K562 (cell line): ENCODE measurements at regions not wholly inside any gene's neighbourhood (a gene's known extent, or its start where the extent isn't known, plus 50 kb on each side); places are given as distances from the start of the nearest gene placed in this dataset.

Experiments
- ARID1B ChIP-seq: fragments of 450-650 bp; IDR thresholded peaks from 2 replicates; pipeline ENCODE4 v1.6.1; 2016; ENCODE audit warnings: antibody characterized with exemption, mild to moderate bottlenecking, inconsistent platforms
- DDX20 ChIP-seq: fragments of 450-650 bp; IDR thresholded peaks from 2 replicates; pipeline ENCODE4 v1.6.1; 2016; ENCODE audit warnings: missing genetic modification characterization, low read depth, mild to moderate bottlenecking, missing compliant biosample characterization, moderate library complexity
- HDGF ChIP-seq: fragments of 450-650 bp; IDR thresholded peaks from 2 replicates; pipeline ENCODE4 v1.6.1; 2016
- NELFE ChIP-seq: IDR thresholded peaks from 2 replicates; pipeline ENCODE4 v1.6.1; 2011; ENCODE audit warnings: mild to moderate bottlenecking; ENCODE audit not compliant: insufficient read depth, insufficient read length
- RBBP5 ChIP-seq: fragments of 200-600 bp; sonication (generic); IDR thresholded peaks from 2 replicates; pipeline ENCODE4 v1.6.1; 2012; ENCODE audit warnings: borderline replicate concordance, mild to moderate bottlenecking, low read length, control low read depth, inconsistent platforms; ENCODE audit not compliant: insufficient read depth, poor library complexity, severe bottlenecking
- ZKSCAN8 ChIP-seq: fragments of 200-800 bp; sonication (Bioruptor generic); IDR thresholded peaks from 2 replicates; pipeline ENCODE4 v1.6.1; 2016; ENCODE audit warnings: missing genetic modification characterization, missing compliant biosample characterization
- ZNF165 ChIP-seq: fragments of 250-450 bp; sonication (Bioruptor Pico); IDR thresholded peaks from 2 replicates; pipeline ENCODE4 v1.4.0; 2020; ENCODE audit warnings: borderline replicate concordance
- ZNF431 ChIP-seq: sonication (generic); formaldehyde crosslinking; IDR thresholded peaks from 2 replicates; pipeline ENCODE4 v1.8.0; 2022; ENCODE audit warnings: mild to moderate bottlenecking, missing genetic modification reagents
- TF ChIP-seq, protein P1 (sequence below), 2 experiments: fragments of 450-650 bp; formaldehyde crosslinking in 1 of 2; IDR thresholded peaks; 2 replicates each; pipeline versions ENCODE4 v1.4.0 to v1.6.1; 2014 to 2020; ENCODE audit warnings: mild to moderate bottlenecking in 2 of 2, borderline replicate concordance in 1 of 2, low read depth in 1 of 2
- TF ChIP-seq, protein P2 (sequence below): fragments of 450-650 bp; IDR thresholded peaks from 2 replicates; pipeline ENCODE4 v1.6.1; 2016; ENCODE audit warnings: missing biosample characterization, missing genetic modification characterization
- TF ChIP-seq, protein P3 (sequence below): fragments of 450-650 bp; IDR thresholded peaks from 2 replicates; pipeline ENCODE4 v1.6.1; 2018; ENCODE audit not compliant: partially characterized antibody
- TF ChIP-seq, protein P4 (sequence below): sonication (generic); formaldehyde crosslinking; IDR thresholded peaks from 2 replicates; pipeline ENCODE4 v1.9.0; 2022; ENCODE audit warnings: mild to moderate bottlenecking, missing genetic modification reagents

DNA sequence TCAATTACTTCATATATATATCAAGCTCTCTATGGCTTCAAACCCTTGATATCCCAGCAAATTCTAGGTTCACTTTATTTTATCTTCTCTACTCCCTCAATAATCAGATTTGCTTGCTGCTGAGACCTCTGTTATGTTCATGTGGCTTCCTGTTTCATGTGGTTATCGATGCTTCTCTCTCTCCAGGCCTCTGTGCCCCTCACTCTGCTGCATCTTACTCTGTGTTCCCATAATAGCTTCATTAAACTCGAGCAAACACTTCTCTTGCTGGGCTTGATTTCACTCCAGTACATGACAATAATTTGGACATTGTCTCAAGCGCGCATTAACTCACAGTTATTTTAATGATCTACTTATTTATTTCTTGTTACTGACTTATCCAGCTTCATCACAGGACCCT is 798.8 kb downstream of the CDH9 start (continued):
- TF ChIP-seq, protein P1, sequence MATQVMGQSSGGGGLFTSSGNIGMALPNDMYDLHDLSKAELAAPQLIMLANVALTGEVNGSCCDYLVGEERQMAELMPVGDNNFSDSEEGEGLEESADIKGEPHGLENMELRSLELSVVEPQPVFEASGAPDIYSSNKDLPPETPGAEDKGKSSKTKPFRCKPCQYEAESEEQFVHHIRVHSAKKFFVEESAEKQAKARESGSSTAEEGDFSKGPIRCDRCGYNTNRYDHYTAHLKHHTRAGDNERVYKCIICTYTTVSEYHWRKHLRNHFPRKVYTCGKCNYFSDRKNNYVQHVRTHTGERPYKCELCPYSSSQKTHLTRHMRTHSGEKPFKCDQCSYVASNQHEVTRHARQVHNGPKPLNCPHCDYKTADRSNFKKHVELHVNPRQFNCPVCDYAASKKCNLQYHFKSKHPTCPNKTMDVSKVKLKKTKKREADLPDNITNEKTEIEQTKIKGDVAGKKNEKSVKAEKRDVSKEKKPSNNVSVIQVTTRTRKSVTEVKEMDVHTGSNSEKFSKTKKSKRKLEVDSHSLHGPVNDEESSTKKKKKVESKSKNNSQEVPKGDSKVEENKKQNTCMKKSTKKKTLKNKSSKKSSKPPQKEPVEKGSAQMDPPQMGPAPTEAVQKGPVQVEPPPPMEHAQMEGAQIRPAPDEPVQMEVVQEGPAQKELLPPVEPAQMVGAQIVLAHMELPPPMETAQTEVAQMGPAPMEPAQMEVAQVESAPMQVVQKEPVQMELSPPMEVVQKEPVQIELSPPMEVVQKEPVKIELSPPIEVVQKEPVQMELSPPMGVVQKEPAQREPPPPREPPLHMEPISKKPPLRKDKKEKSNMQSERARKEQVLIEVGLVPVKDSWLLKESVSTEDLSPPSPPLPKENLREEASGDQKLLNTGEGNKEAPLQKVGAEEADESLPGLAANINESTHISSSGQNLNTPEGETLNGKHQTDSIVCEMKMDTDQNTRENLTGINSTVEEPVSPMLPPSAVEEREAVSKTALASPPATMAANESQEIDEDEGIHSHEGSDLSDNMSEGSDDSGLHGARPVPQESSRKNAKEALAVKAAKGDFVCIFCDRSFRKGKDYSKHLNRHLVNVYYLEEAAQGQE (IDR thresholded peaks at IDR 0.05; ENCODE audit: borderline replicate concordance): no peak
- TF ChIP-seq, protein P1 (CRISPR knock-in tag; IDR thresholded peaks at IDR 0.05; ENCODE audit: low read depth): no peak
- TF ChIP-seq, protein P2, sequence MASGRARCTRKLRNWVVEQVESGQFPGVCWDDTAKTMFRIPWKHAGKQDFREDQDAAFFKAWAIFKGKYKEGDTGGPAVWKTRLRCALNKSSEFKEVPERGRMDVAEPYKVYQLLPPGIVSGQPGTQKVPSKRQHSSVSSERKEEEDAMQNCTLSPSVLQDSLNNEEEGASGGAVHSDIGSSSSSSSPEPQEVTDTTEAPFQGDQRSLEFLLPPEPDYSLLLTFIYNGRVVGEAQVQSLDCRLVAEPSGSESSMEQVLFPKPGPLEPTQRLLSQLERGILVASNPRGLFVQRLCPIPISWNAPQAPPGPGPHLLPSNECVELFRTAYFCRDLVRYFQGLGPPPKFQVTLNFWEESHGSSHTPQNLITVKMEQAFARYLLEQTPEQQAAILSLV: no peak
- TF ChIP-seq ZNF431 (CRISPR knock-in tag) (no peak), RBBP5 (no peak), ARID1B (no peak), NELFE (no peak), HDGF (no peak), DDX20 (no peak), ZNF165 (CRISPR knock-in tag) (no peak), ZKSCAN8 (CRISPR knock-in tag) (no peak)
- TF ChIP-seq, protein P3, sequence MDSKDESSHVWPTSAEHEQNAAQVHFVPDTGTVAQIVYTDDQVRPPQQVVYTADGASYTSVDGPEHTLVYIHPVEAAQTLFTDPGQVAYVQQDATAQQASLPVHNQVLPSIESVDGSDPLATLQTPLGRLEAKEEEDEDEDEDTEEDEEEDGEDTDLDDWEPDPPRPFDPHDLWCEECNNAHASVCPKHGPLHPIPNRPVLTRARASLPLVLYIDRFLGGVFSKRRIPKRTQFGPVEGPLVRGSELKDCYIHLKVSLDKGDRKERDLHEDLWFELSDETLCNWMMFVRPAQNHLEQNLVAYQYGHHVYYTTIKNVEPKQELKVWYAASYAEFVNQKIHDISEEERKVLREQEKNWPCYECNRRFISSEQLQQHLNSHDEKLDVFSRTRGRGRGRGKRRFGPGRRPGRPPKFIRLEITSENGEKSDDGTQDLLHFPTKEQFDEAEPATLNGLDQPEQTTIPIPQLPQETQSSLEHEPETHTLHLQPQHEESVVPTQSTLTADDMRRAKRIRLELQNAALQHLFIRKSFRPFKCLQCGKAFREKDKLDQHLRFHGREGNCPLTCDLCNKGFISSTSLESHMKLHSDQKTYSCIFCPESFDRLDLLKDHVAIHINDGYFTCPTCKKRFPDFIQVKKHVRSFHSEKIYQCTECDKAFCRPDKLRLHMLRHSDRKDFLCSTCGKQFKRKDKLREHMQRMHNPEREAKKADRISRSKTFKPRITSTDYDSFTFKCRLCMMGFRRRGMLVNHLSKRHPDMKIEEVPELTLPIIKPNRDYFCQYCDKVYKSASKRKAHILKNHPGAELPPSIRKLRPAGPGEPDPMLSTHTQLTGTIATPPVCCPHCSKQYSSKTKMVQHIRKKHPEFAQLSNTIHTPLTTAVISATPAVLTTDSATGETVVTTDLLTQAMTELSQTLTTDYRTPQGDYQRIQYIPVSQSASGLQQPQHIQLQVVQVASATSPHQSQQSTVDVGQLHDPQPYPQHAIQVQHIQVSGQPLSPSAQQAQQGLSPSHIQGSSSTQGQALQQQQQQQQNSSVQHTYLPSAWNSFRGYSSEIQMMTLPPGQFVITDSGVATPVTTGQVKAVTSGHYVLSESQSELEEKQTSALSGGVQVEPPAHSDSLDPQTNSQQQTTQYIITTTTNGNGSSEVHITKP: no peak
- TF ChIP-seq, protein P4, sequence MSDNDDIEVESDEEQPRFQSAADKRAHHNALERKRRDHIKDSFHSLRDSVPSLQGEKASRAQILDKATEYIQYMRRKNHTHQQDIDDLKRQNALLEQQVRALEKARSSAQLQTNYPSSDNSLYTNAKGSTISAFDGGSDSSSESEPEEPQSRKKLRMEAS (CRISPR knock-in tag): no peak
